GM18511 (cell line): ENCODE measurements at regions not wholly inside any gene's neighbourhood (a gene's known extent, or its start where the extent isn't known, plus 50 kb on each side); places are given as distances from the start of the nearest gene placed in this dataset.
"Not testable (repeated sequence)": the region's sequence is repeated elsewhere in the genome, so short reads cannot be mapped to it uniquely, and the experiment has no call there.

Experiments
- ATAC-seq: cut with Tn5 transposase; IDR thresholded peaks from one replicate; pipeline ENCODE4 v1.9.1; 2021; ENCODE audit warnings: mild to moderate bottlenecking, moderate library complexity; ENCODE audit not compliant: unreplicated experiment

GRCh38 chr4:179601671-179602070, 2159.4 kb upstream of the AGA start:
- no peak for ATAC-seq

GRCh38 chr4:179605196-179605595, 2163.0 kb upstream of the AGA start:
- no peak for ATAC-seq

GRCh38 chr4:179607003-179607402, 2164.8 kb upstream of the AGA start:
- ATAC-seq: no peak

- ATAC-seq: no peak
Observed at GRCh38 chr4:179615704-179616103, 2173.5 kb upstream of the AGA start.

- ATAC-seq: no peak
Observed at GRCh38 chr4:179618966-179619365, 2176.7 kb upstream of the AGA start.

- ATAC-seq: no peak
Observed at GRCh38 chr4:179624768-179625181, 2182.5 kb upstream of the AGA start.

- ATAC-seq: no peak
Observed at GRCh38 chr4:179625406-179625805, 2183.2 kb upstream of the AGA start.

- no peak for ATAC-seq
Observed at GRCh38 chr4:179626687-179627086, 2184.4 kb upstream of the AGA start.

- no peak for ATAC-seq
Observed at GRCh38 chr4:179631321-179631720, 2189.1 kb upstream of the AGA start.

- no peak for ATAC-seq
Observed at GRCh38 chr4:179634862-179635261, 2192.6 kb upstream of the AGA start.

- ATAC-seq: no peak
Observed at GRCh38 chr4:179662522-179662921, 2220.3 kb upstream of the AGA start.

GRCh38 chr4:179663641-179664429, 2221.6 kb upstream of the AGA start:
- ATAC-seq: no peak

- no peak for ATAC-seq
Observed at GRCh38 chr4:179664430-179665027, 2222.3 kb upstream of the AGA start.

- no peak for ATAC-seq
Observed at GRCh38 chr4:179666226-179666625, 2224.0 kb upstream of the AGA start.

- ATAC-seq: no peak
Observed at GRCh38 chr4:179671609-179672008, 2229.4 kb upstream of the AGA start.

- no peak for ATAC-seq
Observed at GRCh38 chr4:179678093-179678814, 2236.0 kb upstream of the AGA start.

GRCh38 chr4:179683661-179684060, 2241.4 kb upstream of the AGA start:
- ATAC-seq: not testable (repeated sequence)

- ATAC-seq: no peak
Observed at GRCh38 chr4:179692222-179692621, 2250.0 kb upstream of the AGA start.

- ATAC-seq: no peak
Observed at GRCh38 chr4:179695175-179695574, 2252.9 kb upstream of the AGA start.

- no peak for ATAC-seq
Observed at GRCh38 chr4:179698321-179698720, 2256.1 kb upstream of the AGA start.

GRCh38 chr4:179709961-179710624, 2267.9 kb upstream of the AGA start:
- no peak for ATAC-seq
